CD1c-positive myeloid dendritic cell (primary cell): ENCODE measurements at regions not wholly inside any gene's neighbourhood (a gene's known extent, or its start where the extent isn't known, plus 50 kb on each side); places are given as distances from the start of the nearest gene placed in this dataset.

Source experiments
- DNase-seq: peaks from one replicate; pipeline ENCODE4 v3.0.0-alpha.2; 2016; ENCODE audit errors: extremely low spot score

- DNase-seq = no peak
Measured at GRCh38 chr16:66144641-66145040, 221.8 kb upstream of the CDH5 start.

- no peak for DNase-seq
Measured at GRCh38 chr16:66143415-66143814, 223.1 kb upstream of the CDH5 start.

GRCh38 chr16:66141885-66142284 lies 224.6 kb upstream of the CDH5 start:
- DNase-seq = no peak

DNA sequence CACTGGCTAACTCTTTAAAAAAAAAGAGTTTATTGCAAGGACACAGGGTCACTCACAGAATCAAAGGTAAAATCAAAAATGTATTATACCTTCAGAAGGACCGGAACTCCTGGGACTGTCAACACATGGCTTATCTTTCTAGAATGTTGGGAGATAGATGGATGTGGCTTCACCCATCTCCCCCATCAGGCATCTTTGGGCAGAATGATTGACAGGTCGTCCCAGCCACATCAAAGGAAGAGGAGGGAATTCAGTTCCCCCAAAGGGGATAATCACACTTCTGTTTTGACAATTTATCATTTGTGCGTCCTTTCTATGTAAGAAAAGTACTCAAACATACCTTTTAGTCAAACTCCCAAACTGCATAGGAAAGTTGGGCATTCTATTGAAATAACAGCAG lies 228.6 kb upstream of the CDH5 start:
- no peak for DNase-seq

DNA sequence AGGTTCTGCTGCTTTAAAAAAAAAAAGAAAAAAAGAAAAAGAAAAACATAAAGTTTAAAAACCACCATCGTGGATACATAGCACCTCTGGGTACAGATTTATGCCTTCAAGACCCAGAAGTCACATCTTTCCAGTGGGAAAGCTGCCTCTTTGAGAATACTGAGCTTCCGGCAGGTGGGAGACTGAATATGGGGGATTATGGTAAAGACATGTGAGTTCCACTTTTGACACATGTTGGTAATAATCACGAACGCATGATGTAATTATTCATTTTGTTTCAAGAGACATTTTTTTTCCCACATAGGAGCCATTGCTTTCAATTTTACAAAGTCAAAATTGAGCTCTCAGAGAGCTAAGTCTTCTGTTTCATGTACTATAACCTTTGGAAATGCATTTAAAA lies 229.7 kb upstream of the CDH5 start:
- DNase-seq = no peak

GRCh38 chr16:66135838-66136237 lies 230.7 kb upstream of the CDH5 start:
- no peak for DNase-seq

DNA sequence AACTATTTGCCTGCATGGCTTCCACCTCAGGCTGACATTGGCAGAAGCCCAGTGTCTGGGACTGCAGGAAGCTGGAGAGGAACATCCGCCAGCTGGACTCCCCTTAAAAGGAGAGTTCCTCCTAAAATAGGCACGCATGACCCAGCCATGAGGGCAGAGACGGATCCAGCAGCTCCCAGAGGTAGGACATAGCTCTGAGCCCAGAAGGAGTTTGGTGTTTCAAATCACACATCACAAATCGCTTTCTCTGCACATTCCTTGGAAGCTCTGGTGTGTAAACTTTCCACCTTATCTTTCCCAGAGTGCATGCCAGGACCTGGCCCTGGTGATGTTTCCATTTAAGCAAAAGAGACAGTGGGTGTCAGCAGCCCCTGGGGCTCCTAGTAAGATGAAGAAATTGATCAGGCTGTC lies 231.1 kb upstream of the CDH5 start:
- DNase-seq = no peak

- no peak for DNase-seq
Measured at GRCh38 chr16:66134875-66135274, 231.6 kb upstream of the CDH5 start.

GRCh38 chr16:66133643-66134338 lies 232.7 kb upstream of the CDH5 start:
- no peak for DNase-seq

- no peak for DNase-seq
Measured at GRCh38 chr16:66131895-66132294, 234.6 kb upstream of the CDH5 start.

- no peak for DNase-seq
Measured at GRCh38 chr16:66131156-66131807, 235.2 kb upstream of the CDH5 start.

DNA sequence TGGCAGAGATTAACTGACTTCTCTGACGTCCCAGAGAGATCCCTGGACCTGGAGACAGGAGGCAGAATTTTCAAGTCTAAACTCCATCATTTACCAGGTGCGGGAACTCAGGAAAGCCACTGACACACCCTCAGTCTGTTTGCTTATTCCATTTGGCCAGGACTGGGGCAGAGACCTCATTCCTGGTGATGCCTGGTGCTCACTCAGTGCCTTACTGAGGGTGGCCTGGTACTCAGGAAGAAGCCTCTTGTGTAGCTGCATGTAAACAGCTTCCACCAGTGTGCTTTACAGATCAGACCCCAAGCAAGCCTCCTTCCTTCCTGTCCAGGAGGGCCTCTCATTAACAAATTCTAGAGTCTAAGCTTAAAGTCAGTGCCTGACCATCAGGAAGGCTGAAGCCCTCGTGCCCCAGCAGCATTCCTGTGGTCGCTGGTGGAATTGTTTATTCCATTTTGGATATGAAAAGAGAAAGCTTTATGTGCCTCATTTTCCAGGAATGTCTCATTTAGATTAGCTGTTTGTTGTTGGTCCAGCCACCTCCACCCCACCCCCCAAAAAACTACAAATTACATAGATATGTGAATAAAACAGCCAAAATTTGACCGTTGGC lies 236.1 kb upstream of the CDH5 start:
- no peak for DNase-seq

GRCh38 chr16:66129196-66129595 lies 237.3 kb upstream of the CDH5 start:
- DNase-seq = no peak

DNA sequence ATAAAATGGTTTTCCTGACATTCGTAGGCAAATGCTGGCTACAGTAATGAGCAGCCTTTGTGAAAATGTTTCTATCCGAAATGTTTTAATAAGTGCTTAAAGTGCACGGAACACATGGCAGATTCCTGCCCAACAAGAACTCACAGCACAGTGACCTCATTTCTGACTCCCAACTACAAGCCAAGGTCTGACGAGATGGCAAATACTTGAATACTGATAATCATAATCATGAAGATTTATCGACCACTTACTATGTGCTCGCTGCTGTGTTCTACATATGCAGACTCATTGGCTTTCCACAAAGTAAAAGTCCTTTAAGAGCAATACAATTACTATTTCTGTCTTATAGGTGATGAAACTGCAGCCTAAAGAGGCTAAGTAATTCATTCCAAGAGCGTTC lies 238.1 kb upstream of the CDH5 start:
- no peak for DNase-seq

DNA sequence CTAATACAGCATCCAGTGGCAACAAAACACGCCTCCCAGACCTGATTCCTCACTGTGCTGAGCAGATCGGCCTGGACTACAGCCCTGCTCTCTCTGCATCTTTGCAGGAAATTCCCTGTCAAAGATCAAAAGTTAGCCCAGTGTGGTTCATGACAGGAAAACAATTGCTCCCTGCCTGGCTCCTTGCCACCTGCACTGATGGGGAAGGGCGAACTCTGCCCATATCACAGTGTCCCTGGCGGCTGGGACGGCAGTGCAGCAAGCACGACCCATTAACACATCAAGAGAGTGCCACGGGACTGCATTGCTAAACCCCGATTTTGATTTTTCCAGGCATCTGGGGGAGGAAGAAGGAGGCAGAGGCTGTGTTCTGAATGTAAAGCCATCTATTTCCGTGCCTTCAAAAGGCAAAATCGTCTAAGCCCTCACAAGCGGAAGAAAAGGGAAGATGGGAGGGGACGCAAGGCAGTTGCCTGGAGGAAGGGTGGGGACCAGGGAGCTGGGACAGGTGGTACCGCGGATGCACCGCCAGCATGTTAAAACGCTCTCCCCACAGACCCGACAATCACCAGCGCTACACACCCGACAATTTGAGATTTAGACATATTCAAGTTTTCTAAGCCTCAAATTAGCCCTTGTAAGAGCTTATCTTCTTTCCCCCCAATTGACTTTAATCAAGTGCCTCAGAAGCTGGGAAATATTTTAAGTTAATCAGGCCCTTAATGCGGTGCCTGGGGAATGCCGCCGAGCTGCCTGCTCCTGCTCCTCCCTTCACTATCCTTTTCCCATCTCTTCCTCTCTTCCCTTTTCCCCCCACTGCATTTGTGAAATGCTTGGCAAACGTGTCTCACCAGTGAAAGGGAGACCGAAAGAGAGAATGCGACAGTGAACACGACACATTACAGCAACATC lies 238.8 kb upstream of the CDH5 start:
- DNase-seq = no peak

DNA sequence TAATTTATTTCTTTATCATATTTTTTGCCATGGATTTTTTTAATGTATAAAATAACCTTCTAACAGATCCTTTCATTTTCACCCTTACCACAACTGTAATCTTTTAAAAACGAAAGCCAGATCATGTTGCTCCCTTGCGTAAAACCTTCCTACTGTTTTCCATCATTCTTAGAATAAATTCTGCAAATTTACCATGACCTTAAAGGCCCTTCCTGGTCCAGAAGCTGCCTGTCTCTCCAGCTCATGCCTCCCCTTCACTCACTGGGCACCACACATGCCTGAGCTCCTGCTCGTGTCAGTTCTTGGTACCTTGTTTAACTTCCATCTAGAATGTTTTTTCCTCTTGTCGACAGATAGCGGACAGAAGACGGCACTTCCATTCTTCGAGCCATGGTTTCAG lies 245.0 kb upstream of the CDH5 start:
- no peak for DNase-seq

DNA sequence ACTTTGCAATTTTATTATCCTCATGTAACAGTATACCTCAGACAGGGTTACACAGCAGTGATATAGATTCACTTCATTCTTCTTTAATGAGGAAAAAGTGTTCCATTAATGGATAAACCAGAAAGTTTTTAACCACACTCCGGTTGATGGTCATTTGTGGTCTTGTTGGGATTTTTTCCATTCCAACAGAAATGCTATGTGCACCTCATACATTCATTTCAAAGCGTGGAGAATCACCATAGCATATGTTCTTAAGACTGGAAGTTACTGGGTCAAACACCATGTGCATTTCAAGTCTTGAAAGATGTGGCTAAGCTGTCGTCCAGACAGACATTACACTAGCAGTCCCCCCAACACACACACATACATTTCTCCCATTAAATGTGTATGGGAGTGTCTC lies 245.8 kb upstream of the CDH5 start:
- DNase-seq = no peak

GRCh38 chr16:66116163-66117002 lies 250.1 kb upstream of the CDH5 start:
- DNase-seq = no peak

DNA sequence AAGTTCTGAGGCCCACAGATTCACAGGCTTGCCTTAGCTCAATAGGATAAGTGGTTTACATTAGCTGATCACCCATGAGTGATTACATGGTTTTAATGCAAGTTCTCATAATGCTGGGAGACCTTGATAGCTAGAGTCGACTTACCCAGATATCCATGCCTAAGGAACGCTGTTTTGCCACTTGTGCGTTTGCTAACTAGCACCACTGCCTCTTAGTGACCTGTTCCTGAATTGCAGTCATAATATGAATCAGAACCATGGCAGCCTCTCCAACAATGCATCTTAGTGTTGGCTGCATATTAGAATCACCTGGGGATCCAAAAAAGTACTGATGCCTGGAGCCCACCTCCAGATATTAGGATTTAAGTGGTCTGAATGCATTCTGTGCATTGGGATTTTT lies 251.1 kb upstream of the CDH5 start:
- DNase-seq = no peak

DNA sequence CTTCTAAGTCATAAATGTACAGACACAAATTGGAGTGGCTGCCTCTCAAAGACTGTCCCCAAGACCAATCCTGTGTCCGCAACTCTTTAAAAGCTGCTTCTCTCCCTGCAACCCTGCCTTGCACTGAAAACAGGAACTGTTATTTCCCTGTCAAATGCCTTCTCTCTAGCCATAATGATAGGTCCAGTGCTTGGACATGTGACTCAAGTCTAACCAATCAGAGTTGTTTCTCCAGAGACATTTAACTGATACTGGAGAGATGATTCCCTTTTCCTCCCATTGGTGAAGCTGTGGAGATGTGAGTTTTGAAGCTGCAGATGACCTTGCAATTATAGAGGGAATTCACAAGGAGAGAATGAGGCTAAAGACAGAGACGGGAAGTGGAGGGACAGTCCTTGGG lies 253.3 kb upstream of the CDH5 start:
- DNase-seq = no peak

- no peak for DNase-seq
Measured at GRCh38 chr16:66109677-66110076, 256.8 kb upstream of the CDH5 start.
